ENCODE measurements at regions not wholly inside any gene's neighbourhood (a gene's known extent, or its start where the extent isn't known, plus 50 kb on each side); places are given as distances from the start of the nearest gene placed in this dataset.

DNA sequence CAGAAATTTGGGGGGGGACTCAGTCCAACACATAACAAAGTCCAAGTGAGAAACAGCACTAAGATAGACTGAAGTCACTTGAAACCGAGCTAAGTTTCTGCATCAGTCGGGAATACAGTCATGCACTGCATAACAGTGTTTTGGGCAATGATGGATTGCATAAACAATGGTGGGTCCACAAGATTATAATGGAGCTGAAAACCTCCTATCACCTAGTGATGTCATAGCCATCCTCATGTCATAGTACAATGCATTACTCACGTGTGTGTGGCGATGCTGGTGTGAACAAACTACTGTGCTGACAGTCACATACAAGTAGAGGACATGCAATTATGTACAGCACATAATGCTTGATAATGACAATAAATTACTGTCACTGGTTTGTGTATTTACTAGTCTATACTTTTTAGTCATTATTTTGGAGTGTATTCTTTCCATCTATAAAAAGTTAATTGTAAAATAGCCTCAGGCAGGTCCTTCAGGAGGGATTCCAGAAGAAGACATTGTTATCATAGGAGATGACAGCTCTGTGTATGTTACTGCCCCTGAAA lies 154.5 kb upstream of the ECI2 start:
- TF ChIP-seq, protein P1, sequence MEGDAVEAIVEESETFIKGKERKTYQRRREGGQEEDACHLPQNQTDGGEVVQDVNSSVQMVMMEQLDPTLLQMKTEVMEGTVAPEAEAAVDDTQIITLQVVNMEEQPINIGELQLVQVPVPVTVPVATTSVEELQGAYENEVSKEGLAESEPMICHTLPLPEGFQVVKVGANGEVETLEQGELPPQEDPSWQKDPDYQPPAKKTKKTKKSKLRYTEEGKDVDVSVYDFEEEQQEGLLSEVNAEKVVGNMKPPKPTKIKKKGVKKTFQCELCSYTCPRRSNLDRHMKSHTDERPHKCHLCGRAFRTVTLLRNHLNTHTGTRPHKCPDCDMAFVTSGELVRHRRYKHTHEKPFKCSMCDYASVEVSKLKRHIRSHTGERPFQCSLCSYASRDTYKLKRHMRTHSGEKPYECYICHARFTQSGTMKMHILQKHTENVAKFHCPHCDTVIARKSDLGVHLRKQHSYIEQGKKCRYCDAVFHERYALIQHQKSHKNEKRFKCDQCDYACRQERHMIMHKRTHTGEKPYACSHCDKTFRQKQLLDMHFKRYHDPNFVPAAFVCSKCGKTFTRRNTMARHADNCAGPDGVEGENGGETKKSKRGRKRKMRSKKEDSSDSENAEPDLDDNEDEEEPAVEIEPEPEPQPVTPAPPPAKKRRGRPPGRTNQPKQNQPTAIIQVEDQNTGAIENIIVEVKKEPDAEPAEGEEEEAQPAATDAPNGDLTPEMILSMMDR (conservative IDR thresholded peaks at IDR 0.05; ENCODE audit: low read length) = no peak
- TF ChIP-seq EZH2phosphoT487 (IDR thresholded peaks at IDR 0.05; ENCODE audit: borderline replicate concordance, low read depth, low read length) = no peak
